ENCODE measurements at regions not wholly inside any gene's neighbourhood (a gene's known extent, or its start where the extent isn't known, plus 50 kb on each side); places are given as distances from the start of the nearest gene placed in this dataset.

DNA sequence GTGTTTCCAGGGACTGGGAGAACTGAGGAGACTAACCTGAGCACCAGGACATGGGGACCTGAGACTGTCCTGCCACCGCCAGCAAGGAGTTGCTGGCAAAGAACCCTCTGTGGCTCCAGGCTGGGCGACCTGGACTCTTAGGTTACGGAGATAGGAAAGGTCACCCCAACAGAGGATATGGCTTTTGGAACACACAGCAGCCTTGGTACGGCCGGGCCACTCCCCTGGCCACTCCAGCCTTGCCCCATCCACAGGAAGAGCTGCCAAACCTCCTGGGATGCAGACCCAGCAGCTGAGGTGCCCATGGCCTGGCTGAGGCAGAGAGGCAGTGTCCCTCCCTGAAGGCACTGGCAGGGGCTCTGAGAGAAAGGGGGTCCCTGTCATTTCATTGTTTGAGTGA is 137.8 kb downstream of the OAT start:
- ChIA-PET CTCF (no interaction called here), POLR2A (no interaction called here)
- Histone ChIP-seq H3K4me3 (ENCODE audit: low read depth, low read length) (no peak overlapping the region), H3K36me3 (ENCODE audit: control insufficient read depth, insufficient read depth, low read length) (no peaks in the 10 kb centered on the region), H3K4me1 (no peaks in the 10 kb centered on the region), H3K9me3 (no peaks in the 10 kb centered on the region), H3K27me3 (replicated peaks; ENCODE audit: control insufficient read depth, insufficient read depth, low read length) (no peaks in the 10 kb centered on the region)
- TF ChIP-seq, protein P1, sequence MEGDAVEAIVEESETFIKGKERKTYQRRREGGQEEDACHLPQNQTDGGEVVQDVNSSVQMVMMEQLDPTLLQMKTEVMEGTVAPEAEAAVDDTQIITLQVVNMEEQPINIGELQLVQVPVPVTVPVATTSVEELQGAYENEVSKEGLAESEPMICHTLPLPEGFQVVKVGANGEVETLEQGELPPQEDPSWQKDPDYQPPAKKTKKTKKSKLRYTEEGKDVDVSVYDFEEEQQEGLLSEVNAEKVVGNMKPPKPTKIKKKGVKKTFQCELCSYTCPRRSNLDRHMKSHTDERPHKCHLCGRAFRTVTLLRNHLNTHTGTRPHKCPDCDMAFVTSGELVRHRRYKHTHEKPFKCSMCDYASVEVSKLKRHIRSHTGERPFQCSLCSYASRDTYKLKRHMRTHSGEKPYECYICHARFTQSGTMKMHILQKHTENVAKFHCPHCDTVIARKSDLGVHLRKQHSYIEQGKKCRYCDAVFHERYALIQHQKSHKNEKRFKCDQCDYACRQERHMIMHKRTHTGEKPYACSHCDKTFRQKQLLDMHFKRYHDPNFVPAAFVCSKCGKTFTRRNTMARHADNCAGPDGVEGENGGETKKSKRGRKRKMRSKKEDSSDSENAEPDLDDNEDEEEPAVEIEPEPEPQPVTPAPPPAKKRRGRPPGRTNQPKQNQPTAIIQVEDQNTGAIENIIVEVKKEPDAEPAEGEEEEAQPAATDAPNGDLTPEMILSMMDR (IDR thresholded peaks at IDR 0.05; ENCODE audit: insufficient read depth in 1 of 2, low read depth in 1 of 2, low read length in 1 of 2, severe bottlenecking in 1 of 2, unreplicated experiment in 1 of 2) = no peak
- no peak overlapping the region for H3K27ac Mint-ChIP-seq (ENCODE audit: unreplicated experiment)
- intact Hi-C loops (cut with micrococcal nuclease; ENCODE audit: unreplicated experiment) = no loop called here
- H3K4me1 Mint-ChIP-seq (ENCODE audit: low read depth, unreplicated experiment) = no peaks in the 10 kb centered on the region
- BruUV-seq (replicated peaks) = no TSS peak
- H3K27me3 Mint-ChIP-seq (ENCODE audit: insufficient read depth, unreplicated experiment) = peaks cover 6% of the 10 kb centered on the region
- H3K36me3 Mint-ChIP-seq (ENCODE audit: insufficient read depth, unreplicated experiment) = no peaks in the 10 kb centered on the region
- DNase-seq = no peak
- H3K4me3 Mint-ChIP-seq (ENCODE audit: unreplicated experiment) = no peak overlapping the region
- no peaks in the 10 kb centered on the region for H3K9me3 Mint-ChIP-seq (ENCODE audit: unreplicated experiment)

DNA sequence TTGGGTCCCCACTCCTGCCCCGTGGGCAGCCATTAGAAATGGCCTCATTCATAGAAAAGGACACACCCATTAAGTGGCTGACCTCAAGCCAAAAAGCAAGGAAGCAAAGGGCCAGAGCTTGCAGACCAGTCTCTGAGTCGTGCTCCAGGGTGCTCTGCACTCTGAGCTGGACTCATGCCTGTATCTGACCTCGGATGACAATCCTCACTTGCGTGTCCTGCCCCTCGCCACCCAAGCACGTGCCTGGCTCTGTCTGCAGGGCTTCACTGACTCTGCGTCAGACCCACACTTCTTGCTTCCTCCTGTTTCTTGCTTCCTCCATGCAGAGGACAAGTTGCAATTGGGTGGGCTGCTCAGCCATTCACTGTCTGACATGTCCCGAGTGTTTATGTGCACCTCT is 138.8 kb downstream of the OAT start:
- Histone ChIP-seq H3K4me3 (ENCODE audit: low read depth, low read length) (no peak overlapping the region), H3K36me3 (ENCODE audit: control insufficient read depth, insufficient read depth, low read length) (no peaks in the 10 kb centered on the region), H3K4me1 (no peaks in the 10 kb centered on the region), H3K27me3 (replicated peaks; ENCODE audit: control insufficient read depth, insufficient read depth, low read length) (no peaks in the 10 kb centered on the region), H3K9me3 (no peaks in the 10 kb centered on the region)
- no peaks in the 10 kb centered on the region for H3K4me1 Mint-ChIP-seq (ENCODE audit: low read depth, unreplicated experiment)
- intact Hi-C loops (cut with micrococcal nuclease; ENCODE audit: unreplicated experiment) = loop anchor here (5.0 kb wide), 1 partner anchor 107 kb away; no protein-coding TSS in a partner anchor
- CTCF ChIA-PET = no interaction called here
- peaks cover under 1% of the 10 kb centered on the region for H3K27me3 Mint-ChIP-seq (ENCODE audit: insufficient read depth, unreplicated experiment)
- DNase-seq = no peak
- peaks cover 1% of the 10 kb centered on the region for H3K9me3 Mint-ChIP-seq (ENCODE audit: unreplicated experiment)
- POLR2A ChIA-PET = no interaction called here
- H3K36me3 Mint-ChIP-seq (ENCODE audit: insufficient read depth, unreplicated experiment) = no peaks in the 10 kb centered on the region
- H3K4me3 Mint-ChIP-seq (ENCODE audit: unreplicated experiment) = no peak overlapping the region
- no TSS peak for BruUV-seq (replicated peaks)
- no peak overlapping the region for H3K27ac Mint-ChIP-seq (ENCODE audit: unreplicated experiment)
- TF ChIP-seq, protein P1 (IDR thresholded peaks at IDR 0.05; ENCODE audit: insufficient read depth in 1 of 2, low read depth in 1 of 2, low read length in 1 of 2, severe bottlenecking in 1 of 2, unreplicated experiment in 1 of 2) = no peak

DNA sequence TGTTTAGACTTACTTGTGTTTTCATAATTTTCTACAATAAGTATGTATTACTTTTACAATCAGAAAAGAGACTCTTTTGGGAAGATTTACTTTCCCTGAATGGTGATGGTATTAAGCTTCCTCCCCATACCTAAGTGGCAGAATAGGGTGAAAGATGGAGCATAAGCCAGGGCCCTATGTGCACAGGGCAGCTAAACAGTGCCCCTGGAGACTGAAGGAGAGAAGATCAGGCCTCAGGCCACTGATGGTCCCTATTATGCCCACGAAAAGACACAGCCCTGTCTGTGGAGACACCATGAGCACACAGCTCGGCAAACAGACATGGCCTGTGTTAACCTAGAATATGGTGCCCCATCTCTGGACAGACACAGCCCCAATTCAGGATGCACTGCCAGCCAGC is 139.4 kb downstream of the OAT start:
- Histone ChIP-seq H3K36me3 (ENCODE audit: control insufficient read depth, insufficient read depth, low read length) (no peaks in the 10 kb centered on the region), H3K27me3 (replicated peaks; ENCODE audit: control insufficient read depth, insufficient read depth, low read length) (no peaks in the 10 kb centered on the region), H3K4me3 (ENCODE audit: low read depth, low read length) (no peak overlapping the region), H3K9me3 (no peaks in the 10 kb centered on the region; the same call in 1 of the 2 replicates), H3K4me1 (no peaks in the 10 kb centered on the region)
- CTCF ChIA-PET = interaction anchor here (0.6 kb wide), 1 partner anchor 219 kb away, joined by 3 read pairs; no protein-coding TSS in a partner anchor
- no peak overlapping the region for H3K4me3 Mint-ChIP-seq (ENCODE audit: unreplicated experiment)
- no peaks in the 10 kb centered on the region for H3K4me1 Mint-ChIP-seq (ENCODE audit: low read depth, unreplicated experiment)
- no peaks in the 10 kb centered on the region for H3K36me3 Mint-ChIP-seq (ENCODE audit: insufficient read depth, unreplicated experiment)
- no peaks in the 10 kb centered on the region for H3K27me3 Mint-ChIP-seq (ENCODE audit: insufficient read depth, unreplicated experiment)
- TF ChIP-seq, protein P1 (IDR thresholded peaks at IDR 0.05; ENCODE audit: insufficient read depth in 1 of 2, low read depth in 1 of 2, low read length in 1 of 2, severe bottlenecking in 1 of 2, unreplicated experiment in 1 of 2) = no peak
- no peak for DNase-seq
- POLR2A ChIA-PET = no interaction called here
- intact Hi-C loops (cut with micrococcal nuclease; ENCODE audit: unreplicated experiment) = loop anchor here (5.0 kb wide), 1 partner anchor 108 kb away; no protein-coding TSS in a partner anchor
- H3K9me3 Mint-ChIP-seq (ENCODE audit: unreplicated experiment) = peaks cover 7% of the 10 kb centered on the region
- no peak overlapping the region for H3K27ac Mint-ChIP-seq (ENCODE audit: unreplicated experiment)
- no TSS peak for BruUV-seq (replicated peaks)
